Muscle layer of duodenum (tissue), 2 donors: ENCODE measurements at regions not wholly inside any gene's neighbourhood (a gene's known extent, or its start where the extent isn't known, plus 50 kb on each side); places are given as distances from the start of the nearest gene placed in this dataset.
A peak's percentile ranks its signal among the peaks of the same experiment; 100 is the strongest.
"Not testable (repeated sequence)": the region's sequence is repeated elsewhere in the genome, so short reads cannot be mapped to it uniquely, and the experiment has no call there.

ENCODE experiments used
- H3K27ac ChIP-seq: one replicate; pipeline ENCODE4 v1.7.0; 2013; ENCODE audit warnings: mild to moderate bottlenecking, low read length
- H3K27me3 ChIP-seq: one replicate; pipeline ENCODE4 v1.7.0; 2013; ENCODE audit warnings: low read depth, mild to moderate bottlenecking, control low read depth, low read length
- H3K36me3 ChIP-seq, 2 donors: one replicate each; pipeline ENCODE4 v1.7.0; 2013; ENCODE audit warnings: low read length in 2 of 2, control low read depth in 1 of 2, mild to moderate bottlenecking in 1 of 2; ENCODE audit not compliant: insufficient read depth in 2 of 2, control insufficient read depth in 1 of 2
- H3K4me1 ChIP-seq, 2 donors: one replicate each; pipeline ENCODE4 v1.7.0; 2013; ENCODE audit warnings: low read length in 2 of 2, mild to moderate bottlenecking in 2 of 2, control low read depth in 1 of 2, moderate library complexity in 1 of 2; ENCODE audit not compliant: insufficient read depth in 2 of 2, control insufficient read depth in 1 of 2
- H3K4me3 ChIP-seq, 2 donors: one replicate each; pipeline ENCODE4 v1.7.0; 2013; ENCODE audit warnings: low read length in 2 of 2, low read depth in 1 of 2, mild to moderate bottlenecking in 1 of 2
- H3K9me3 ChIP-seq, 2 donors: one replicate each; pipeline ENCODE4 v1.7.0; 2013; ENCODE audit warnings: low read length in 2 of 2, control low read depth in 1 of 2, mild to moderate bottlenecking in 1 of 2; ENCODE audit not compliant: control insufficient read depth in 1 of 2
- donor health status: healthy.

DNA sequence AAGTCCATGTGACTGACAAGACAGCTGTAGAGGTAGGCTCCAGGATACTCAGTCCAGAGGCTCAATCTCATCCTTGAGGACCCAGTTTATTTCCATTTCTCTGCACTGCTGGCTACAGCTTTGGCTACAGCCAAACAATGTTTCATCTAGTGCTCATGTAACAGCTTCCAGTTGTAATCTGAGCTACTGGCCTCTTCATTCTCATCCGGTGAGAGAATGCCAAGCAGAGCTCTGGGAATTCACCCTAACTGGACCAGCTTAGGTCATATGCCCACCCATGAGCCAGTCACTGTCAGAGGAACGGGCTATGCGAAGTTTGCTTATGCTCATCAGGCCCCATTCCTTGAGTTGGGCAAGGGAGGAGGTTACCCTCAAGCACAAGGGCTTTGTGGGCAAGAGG lies 192.9 kb downstream of the EVX1 start:
- H3K27ac ChIP-seq, result no peak overlapping the region
- H3K9me3 ChIP-seq, result no peaks in the 10 kb centered on the region
- H3K4me1 ChIP-seq, result no peaks in the 10 kb centered on the region
- no peak overlapping the region for H3K4me3 ChIP-seq
- no peaks in the 10 kb centered on the region for H3K27me3 ChIP-seq
- no peaks in the 10 kb centered on the region for H3K36me3 ChIP-seq

DNA sequence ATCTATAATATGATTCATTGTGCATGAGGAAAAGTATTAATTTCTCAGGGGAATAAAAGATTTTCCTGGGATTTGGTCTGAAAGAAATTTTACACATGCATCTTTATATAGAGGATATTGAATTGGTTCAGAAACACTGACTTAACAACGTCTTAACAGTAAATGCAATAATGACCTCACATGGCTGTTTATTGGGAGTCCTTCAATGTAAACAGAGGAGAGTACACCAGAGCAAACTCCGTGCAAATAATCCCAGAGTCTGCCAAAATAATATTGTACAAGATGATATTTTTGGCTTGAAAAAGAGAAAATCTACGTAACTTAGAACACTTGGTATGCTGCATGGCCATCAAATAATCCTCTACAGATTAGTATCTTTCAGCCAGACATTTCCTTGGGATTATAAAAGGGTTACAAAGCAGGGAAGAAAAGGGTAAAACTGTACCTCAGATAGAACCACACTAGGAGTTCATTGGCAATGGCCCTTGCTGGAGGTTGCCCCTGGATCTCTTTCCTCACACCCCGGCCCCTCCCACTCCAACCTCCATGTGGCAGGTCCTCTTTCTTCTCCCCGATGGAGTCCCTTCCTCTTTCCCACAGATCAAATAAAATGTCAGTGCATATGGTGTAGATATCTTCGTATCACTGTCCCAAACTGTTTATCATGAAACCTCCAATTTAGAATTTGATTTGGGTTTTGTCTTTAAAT lies 196.4 kb downstream of the EVX1 start:
- Histone ChIP-seq H3K27me3 (no peaks in the 10 kb centered on the region), H3K4me3 (no peak overlapping the region), H3K4me1 (no peaks in the 10 kb centered on the region), H3K27ac (no peak overlapping the region), H3K9me3 (no peaks in the 10 kb centered on the region), H3K36me3 (no peaks in the 10 kb centered on the region)

DNA sequence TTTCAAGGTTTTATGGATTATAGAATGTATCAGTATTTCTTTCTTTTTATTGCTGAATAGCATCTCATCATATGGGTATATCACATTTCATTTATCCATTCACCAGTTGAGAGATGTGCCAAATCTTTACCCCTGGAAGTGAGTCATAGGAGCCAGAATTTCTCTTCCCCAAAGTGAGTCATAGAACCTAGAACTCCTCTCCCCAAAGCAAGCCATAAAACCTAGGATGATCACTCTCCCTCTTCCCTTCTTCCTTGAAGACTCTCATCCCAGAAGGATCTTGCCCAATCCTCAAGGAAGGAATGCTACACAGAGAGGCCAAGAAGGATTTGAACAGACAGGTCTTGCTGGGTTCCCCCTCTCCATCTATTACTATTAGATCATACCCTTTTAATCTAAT lies 199.9 kb downstream of the EVX1 start:
- Histone ChIP-seq H3K27ac (no peak overlapping the region), H3K27me3 (no peaks in the 10 kb centered on the region), H3K9me3 (no peaks in the 10 kb centered on the region), H3K4me1 (no peaks in the 10 kb centered on the region), H3K36me3 (no peaks in the 10 kb centered on the region), H3K4me3 (no peak overlapping the region)

DNA sequence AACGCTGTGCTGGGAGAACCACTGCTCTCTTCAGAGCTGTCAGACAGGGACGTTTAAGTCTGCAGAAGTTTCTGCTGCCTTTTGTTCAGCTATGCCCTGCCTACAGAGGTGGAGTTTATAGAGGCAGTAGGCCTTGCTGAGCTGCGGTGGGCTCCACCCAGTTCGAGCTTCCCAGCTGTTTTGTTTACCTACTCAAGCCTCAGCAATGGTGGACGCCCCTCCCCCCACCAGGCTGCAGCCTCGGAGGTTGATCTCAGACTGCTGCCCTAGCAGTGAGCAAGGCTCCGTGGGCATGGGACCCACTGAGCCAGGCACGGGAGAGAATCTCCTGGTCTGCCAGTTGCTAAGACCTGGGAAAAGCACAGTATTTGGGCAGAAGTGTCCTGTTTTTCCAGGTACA lies 206.4 kb downstream of the EVX1 start:
- H3K27ac ChIP-seq, H3K27me3 ChIP-seq, H3K4me1 ChIP-seq, H3K4me3 ChIP-seq, H3K9me3 ChIP-seq, H3K36me3 ChIP-seq: not testable (repeated sequence)

DNA sequence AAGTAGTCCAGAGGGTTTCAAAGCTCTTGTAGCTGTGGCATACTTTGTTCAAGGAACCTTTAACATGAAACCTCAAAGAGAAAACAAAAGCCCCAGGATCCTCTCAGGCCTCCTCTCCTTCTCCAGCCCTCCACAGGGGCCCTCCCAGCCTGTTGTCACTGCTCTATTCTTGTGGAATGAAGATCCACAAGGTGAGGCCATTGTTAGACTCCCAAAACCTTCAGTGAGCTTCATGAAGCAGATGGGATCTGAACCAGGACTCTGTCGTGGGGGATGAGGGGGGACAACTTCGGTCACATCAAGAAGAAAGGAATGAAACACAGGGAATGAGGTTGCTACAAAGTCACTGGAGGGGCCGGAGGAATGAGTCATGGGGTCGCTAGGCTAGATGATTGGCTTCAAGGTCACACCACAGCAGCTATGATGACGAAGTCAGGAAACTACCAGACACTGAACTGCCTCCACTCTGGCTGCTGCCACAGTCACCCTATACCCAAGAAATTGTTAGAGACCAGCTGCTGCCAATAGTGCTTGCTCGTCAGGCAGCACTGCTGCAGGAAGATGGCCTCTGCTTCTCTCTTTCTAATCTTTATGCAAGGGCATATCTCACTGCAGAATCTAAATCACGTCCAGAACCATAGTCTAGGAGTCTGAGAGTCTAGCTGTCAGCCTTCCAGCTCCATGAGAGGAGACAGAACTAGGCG lies 208.8 kb downstream of the HIBADH start:
- no peaks in the 10 kb centered on the region for H3K4me1 ChIP-seq
- no peaks in the 10 kb centered on the region for H3K9me3 ChIP-seq
- H3K27ac ChIP-seq, result no peak overlapping the region
- H3K27me3 ChIP-seq, result no peaks in the 10 kb centered on the region
- no peak overlapping the region for H3K4me3 ChIP-seq
- H3K36me3 ChIP-seq, result no peaks in the 10 kb centered on the region

DNA sequence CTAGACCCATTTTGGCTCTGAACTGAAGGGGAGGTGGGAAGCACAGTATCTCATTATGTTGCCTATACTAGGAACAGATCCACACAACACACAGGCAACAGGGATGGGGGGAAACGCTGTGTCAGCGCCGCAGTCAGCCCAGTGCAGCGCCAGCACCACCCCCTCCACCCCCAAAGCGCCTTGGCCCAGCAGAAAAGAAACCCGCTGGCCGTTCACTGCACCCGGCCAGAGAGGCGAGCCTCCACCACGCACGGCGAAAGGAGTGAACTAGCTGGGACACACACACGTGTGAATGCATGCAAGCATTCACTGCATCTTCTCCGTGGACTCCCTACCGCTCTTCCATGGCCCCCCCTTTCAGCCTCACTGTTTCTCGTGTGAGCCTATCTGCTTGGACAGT lies 205.6 kb downstream of the HIBADH start:
- peak overlapping the region in 1 of 2 donors; percentile 24 for H3K4me3 ChIP-seq
- H3K36me3 ChIP-seq, H3K27me3 ChIP-seq, H3K9me3 ChIP-seq, H3K4me1 ChIP-seq, H3K27ac ChIP-seq: not testable (repeated sequence)

DNA sequence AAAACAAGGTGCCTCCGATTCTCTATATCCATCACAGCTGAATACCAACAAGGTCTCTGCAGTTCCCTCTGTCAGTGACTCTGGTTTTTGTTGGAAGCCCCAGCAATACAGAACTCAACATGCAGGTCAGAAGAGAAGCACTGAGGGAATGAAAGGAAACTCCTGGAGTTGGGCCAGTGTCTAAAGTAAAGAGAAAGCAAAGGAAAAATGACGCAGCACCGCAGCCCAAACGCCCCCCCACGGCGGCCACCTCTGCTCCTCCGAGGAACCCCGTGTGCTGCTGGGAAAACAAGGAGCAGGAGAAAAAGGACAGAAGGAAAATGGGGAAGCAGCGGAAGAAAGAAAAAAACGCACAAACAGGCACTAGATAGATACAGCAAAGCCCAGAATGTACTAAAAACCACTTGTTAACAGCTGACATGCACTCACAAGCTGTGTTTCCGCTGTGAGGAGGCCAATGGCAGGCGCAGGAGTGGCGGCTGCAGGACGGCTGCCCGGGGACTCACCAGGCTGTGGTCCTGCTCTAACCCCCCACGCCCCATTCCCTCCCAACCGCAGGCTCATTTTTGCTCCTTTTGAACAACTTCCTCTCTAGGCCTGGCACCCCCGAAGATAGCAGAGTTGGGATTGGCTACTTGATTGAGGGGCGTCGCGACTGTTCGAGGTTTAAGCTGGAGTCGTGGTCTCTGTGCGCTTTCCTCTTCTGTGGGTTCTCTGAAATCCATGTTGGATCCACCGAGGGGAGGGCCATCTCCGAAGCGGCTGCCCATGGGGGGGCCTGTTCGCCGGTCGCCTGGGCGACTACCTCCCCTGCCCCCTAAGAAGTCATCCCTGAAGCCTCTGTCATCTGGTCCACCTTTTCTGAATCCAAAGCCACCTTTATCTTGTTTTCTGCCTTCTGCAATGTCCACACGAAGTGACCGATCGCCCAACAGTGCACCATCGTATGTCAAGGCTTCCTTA lies 204.8 kb downstream of the HIBADH start:
- peak overlapping the region in 1 of 2 donors; percentile 24 for H3K4me3 ChIP-seq
- H3K4me1 ChIP-seq, H3K9me3 ChIP-seq, H3K36me3 ChIP-seq, H3K27ac ChIP-seq, H3K27me3 ChIP-seq: not testable (repeated sequence)

DNA sequence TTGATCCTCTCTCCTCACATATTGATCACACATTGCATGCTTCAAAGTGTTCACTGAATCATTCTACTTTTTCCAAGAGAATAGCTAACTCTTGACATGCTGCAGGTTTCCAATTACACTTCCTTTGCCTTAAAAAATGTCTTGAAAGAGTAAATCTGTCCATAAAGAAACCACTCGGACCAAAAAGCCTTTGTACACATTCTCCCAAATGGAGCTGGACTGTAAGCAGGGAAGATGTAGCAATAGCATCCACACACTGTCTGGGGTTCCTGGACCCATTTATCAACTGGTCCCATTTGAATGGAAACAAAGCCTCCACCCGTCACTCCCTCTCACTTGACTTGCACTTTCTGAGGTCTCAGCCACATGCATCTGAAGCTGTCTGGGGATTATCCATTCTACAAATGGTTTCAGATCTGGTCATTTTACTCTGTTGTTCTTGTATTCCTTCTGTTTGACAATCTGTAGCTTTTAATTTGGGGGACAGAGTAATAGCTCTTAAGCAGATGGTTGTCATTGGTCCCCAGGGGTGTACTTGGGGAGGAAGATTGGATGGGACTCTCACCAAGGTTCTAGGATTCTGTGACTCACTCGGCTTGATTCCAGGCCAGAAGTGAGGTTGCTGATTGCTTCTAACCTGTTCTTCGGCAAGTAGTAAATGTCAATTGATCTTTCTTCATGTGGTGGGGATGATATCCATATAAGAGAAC lies 203.5 kb downstream of the HIBADH start:
- Histone ChIP-seq H3K27ac (no peak overlapping the region), H3K9me3 (no peaks in the 10 kb centered on the region), H3K4me3 (no peak overlapping the region), H3K4me1 (peaks cover 0 to 6% of the 10 kb centered on the region in 2 donors), H3K27me3 (no peaks in the 10 kb centered on the region), H3K36me3 (no peaks in the 10 kb centered on the region)

DNA sequence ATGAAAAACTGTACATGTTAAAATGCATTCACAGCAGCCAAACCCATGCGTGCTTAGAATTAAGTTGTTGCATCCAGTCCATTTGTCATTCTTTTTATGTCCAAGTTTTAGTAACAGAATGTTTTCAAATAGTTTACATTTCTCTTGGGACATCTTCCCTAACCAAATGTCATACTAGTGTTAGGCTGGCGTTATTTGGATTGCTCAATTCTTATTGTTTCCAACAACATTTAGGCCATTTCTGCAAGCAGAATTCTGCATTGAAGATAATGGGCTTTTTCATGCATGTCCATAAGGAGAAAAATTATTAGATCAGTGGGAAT lies 203.0 kb downstream of the HIBADH start:
- Histone ChIP-seq H3K9me3 (no peaks in the 10 kb centered on the region), H3K27ac (no peak overlapping the region), H3K4me3 (no peak overlapping the region), H3K36me3 (no peaks in the 10 kb centered on the region), H3K27me3 (no peaks in the 10 kb centered on the region), H3K4me1 (peaks cover 0 to 6% of the 10 kb centered on the region in 2 donors)

DNA sequence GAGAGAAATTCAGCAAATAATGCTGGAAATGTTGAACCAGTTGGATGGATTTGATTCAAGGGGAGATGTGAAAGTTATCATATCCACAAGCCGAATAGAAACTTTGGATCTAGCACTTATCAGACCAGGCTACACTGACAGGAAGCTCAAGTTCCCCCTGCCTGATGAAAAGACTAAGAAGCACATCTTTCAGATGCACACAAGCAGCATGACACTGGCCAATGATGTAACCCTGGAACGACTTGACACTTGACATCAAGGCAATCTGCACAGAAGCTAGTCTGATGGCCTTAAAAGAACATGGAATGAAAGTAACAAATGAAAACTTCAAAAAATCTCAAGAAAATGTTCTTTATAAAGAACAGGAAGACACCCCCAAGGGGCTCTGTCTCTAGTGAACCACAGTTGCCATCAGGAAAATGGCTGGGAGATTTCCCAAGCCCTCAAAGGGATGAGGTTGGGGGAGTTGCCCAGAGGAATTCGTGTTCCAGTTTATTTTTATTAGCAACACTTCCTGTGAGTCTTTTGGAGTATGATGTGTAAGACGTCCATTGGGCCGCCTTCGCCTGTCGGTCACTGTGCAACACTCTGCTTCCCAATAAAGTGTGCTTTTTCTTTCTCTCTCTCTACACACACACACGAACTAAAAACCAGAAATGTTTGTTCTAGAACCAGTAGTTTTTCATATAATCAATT lies 200.0 kb downstream of the HIBADH start:
- Histone ChIP-seq H3K27me3 (no peaks in the 10 kb centered on the region), H3K9me3 (no peaks in the 10 kb centered on the region), H3K4me3 (no peak overlapping the region), H3K27ac (no peak overlapping the region), H3K36me3 (no peaks in the 10 kb centered on the region), H3K4me1 (peaks cover 0 to 6% of the 10 kb centered on the region in 2 donors)
